Gastrocnemius medialis (tissue), 4 donors: ENCODE measurements at regions not wholly inside any gene's neighbourhood (a gene's known extent, or its start where the extent isn't known, plus 50 kb on each side); places are given as distances from the start of the nearest gene placed in this dataset.

ENCODE experiments used
- ATAC-seq, 2 donors: fragments of 150-250 bp; one replicate each; pipeline ENCODE4 v1.9.1; 2016
- DNase-seq, 2 donors: peaks; one replicate each; pipeline ENCODE4 v3.0.0-alpha.2; 2019
- H3K27ac ChIP-seq, 4 donors: fragments of 200-600 bp; sonication (generic); 1 replicate in 1 of 4; 2 replicates in 3 of 4; pipeline ENCODE4 v1.5.1; 2016 to 2018; ENCODE audit warnings: mild to moderate bottlenecking in 2 of 4, moderate library complexity in 1 of 4
- H3K27me3 ChIP-seq, 3 donors: fragments of 200-600 bp; sonication (generic) in 2 of 3; 1 replicate in 1 of 3; 2 replicates in 2 of 3; pipeline versions ENCODE4 v1.5.1 to v1.6.0; 2016 to 2019; ENCODE audit warnings: mild to moderate bottlenecking in 1 of 3, moderate library complexity in 1 of 3
- H3K36me3 ChIP-seq, 2 donors: fragments of 200-600 bp; sonication (generic) in 1 of 2; one replicate each; pipeline ENCODE4 v1.5.1; 2017 to 2018
- H3K4me1 ChIP-seq, 2 donors: fragments of 200-600 bp; sonication (generic) in 1 of 2; one replicate each; pipeline ENCODE4 v1.5.1; 2016 to 2017; ENCODE audit warnings: mild to moderate bottlenecking in 2 of 2
- H3K4me3 ChIP-seq, 4 donors: fragments of 200-600 bp; sonication (generic) in 3 of 4; 1 replicate in 1 of 4; 2 replicates in 3 of 4; pipeline ENCODE4 v1.5.1; 2016 to 2019; ENCODE audit warnings: mild to moderate bottlenecking in 2 of 4
- H3K9me3 ChIP-seq, 3 donors: fragments of 200-600 bp; sonication (generic) in 2 of 3; 1 replicate in 1 of 3; 2 replicates in 2 of 3; pipeline ENCODE4 v1.5.1; 2016 to 2019
- POLR2A ChIP-seq, 2 donors: fragments of 450-650 bp; IDR thresholded peaks; one replicate each; pipeline ENCODE4 v1.6.1; 2017; ENCODE audit warnings: antibody characterized with exemption in 2 of 2, mild to moderate bottlenecking in 2 of 2, moderate library complexity in 2 of 2
- in situ Hi-C, 4 donors: fragments of 200-750 bp; cut with MboI; loops; one replicate each; pipeline versions ENCODE4 v1.15.0 to v1.8.0; 2017; ENCODE audit warnings: low sequenced_read_pairs in 4 of 4
- intact Hi-C: fragments of 100-400 bp; cut with DNase I; formaldehyde crosslinking; loops from one replicate; pipeline ENCODE4 v1.15.1; 2023; ENCODE audit warnings: low total_unique reads
- TF ChIP-seq, protein P1 (sequence below), 5 experiments: fragments of 450-650 bp in 3 of 5; fragments of 200-600 bp in 2 of 5; sonication (generic) in 2 of 5; IDR thresholded peaks in 4 of 5; conservative IDR thresholded peaks in 1 of 5; 1 replicate in 4 of 5; 2 replicates in 1 of 5; pipeline ENCODE4 v1.5.1; 2016 to 2019; ENCODE audit warnings: antibody characterized with exemption in 5 of 5, mild to moderate bottlenecking in 3 of 5, moderate library complexity in 3 of 5

DNA sequence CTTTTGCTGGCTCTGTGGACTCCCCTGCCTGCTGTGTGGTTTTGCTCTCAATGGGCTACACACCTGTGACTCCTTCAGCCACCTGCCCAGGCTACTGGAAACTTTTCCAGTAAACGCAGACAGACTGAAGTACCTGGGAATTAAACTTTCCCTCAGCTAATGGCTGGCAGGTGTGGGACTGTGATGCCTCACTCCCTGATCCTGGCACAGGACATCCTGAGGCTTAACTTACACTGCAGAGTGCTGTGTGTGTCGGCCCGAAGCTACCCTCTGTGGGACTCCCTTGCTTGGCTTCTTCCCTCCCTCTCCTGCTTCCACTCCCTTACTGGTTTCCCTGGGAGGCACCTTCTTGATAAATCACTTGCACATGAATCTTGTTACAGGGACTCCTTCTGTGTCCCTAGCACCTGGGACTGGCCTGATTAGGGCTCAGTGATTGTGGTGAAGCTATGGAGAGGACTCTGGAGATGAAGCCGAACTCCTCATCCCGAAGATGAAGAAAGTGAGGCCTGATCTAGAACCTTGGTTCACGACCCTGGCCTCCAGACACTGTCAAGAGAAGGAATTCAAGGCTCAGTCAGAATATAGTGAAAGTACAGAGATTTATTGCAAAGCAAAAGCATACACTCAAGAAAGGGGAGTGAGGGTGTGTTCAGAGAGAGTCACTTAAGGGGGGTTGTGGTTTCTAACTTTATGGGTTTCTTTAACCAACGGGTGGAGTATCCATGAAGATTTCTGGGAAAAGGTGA is 113.4 kb upstream of the ALDH1B1 start:
- Histone ChIP-seq H3K9me3 (no peaks in the 10 kb centered on the region), H3K27ac (no peak overlapping the region), H3K4me1 (no peaks in the 10 kb centered on the region), H3K4me3 (no peak overlapping the region), H3K27me3 (no peaks in the 10 kb centered on the region), H3K36me3 (no peaks in the 10 kb centered on the region)
- intact Hi-C loops (no loop called here), in situ Hi-C loops (loop anchor here in 1 of 4 donors (10.0 kb wide), 1 partner anchor 64 kb away; no protein-coding TSS in a partner anchor)
- ATAC-seq (no peak), DNase-seq (no peak)
- no peak for TF ChIP-seq POLR2A (IDR thresholded peaks at IDR 0.05)
- TF ChIP-seq, protein P1, sequence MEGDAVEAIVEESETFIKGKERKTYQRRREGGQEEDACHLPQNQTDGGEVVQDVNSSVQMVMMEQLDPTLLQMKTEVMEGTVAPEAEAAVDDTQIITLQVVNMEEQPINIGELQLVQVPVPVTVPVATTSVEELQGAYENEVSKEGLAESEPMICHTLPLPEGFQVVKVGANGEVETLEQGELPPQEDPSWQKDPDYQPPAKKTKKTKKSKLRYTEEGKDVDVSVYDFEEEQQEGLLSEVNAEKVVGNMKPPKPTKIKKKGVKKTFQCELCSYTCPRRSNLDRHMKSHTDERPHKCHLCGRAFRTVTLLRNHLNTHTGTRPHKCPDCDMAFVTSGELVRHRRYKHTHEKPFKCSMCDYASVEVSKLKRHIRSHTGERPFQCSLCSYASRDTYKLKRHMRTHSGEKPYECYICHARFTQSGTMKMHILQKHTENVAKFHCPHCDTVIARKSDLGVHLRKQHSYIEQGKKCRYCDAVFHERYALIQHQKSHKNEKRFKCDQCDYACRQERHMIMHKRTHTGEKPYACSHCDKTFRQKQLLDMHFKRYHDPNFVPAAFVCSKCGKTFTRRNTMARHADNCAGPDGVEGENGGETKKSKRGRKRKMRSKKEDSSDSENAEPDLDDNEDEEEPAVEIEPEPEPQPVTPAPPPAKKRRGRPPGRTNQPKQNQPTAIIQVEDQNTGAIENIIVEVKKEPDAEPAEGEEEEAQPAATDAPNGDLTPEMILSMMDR (IDR thresholded peaks at IDR 0.05 in 4 of 5, conservative IDR thresholded peaks at IDR 0.05 in 1 of 5): no peak

DNA sequence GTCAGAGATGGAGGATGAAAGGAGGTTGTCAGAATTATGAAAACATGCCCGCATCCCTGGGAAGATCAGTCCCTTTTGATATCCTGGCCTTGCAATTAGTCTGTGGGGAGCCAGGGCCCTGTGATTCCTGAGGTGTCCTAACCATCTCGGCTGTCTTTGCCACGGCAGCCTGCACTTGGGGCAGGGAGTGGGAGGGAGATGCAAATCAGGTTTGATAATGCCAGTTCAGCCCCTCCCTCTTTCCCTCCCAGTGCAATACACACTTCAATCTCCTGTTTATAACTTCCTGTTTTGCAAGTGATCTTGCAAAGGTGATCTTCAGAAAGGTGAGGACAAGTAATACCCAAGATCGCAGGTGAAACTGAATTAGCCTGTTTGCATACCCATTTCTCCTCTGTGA is 114.0 kb upstream of the ALDH1B1 start:
- no peak overlapping the region for H3K27ac ChIP-seq
- DNase-seq: no peak
- intact Hi-C loops (no loop called here), in situ Hi-C loops (loop anchor here in 1 of 4 donors (10.0 kb wide), 1 partner anchor 64 kb away; no protein-coding TSS in a partner anchor)
- H3K27me3 ChIP-seq: no peaks in the 10 kb centered on the region
- H3K9me3 ChIP-seq: no peaks in the 10 kb centered on the region
- TF ChIP-seq, protein P1 (IDR thresholded peaks at IDR 0.05 in 4 of 5, conservative IDR thresholded peaks at IDR 0.05 in 1 of 5): no peak
- no peak for TF ChIP-seq POLR2A (IDR thresholded peaks at IDR 0.05)
- H3K4me1 ChIP-seq: no peaks in the 10 kb centered on the region
- H3K4me3 ChIP-seq: no peak overlapping the region
- no peaks in the 10 kb centered on the region for H3K36me3 ChIP-seq
- ATAC-seq: no peak

DNA sequence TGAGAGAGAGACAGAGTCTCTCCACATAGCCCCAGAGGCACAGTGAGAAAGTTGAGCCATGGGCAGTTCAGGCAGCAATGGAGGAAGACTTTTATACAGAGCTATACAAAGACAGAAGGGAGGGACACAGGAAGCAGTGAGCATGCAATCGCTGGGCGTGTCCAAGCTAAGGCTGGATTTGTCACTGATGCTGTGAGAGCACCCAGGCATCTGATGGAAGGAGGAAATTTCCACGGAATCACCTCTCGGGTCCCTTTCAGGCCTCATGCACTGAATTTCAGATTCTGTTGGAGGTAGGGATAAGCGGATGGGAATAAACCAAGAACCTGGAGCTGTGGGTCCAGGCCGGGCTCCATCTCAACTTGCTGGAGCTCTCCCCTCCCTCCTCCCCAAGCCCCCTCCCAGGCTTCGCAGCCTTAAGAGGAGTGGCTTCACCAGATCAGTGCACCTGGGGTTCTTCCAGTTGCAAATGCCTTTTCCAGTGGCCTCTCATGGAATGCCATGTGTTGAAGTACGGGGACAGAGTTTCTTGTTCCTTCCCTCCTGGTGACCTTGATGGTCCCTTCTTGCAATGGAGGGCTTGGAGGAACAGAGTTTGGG is 114.8 kb upstream of the ALDH1B1 start:
- ATAC-seq (no peak), DNase-seq (no peak)
- Histone ChIP-seq H3K36me3 (no peaks in the 10 kb centered on the region), H3K4me1 (no peaks in the 10 kb centered on the region), H3K27me3 (no peaks in the 10 kb centered on the region), H3K9me3 (no peaks in the 10 kb centered on the region), H3K27ac (no peak overlapping the region), H3K4me3 (no peak overlapping the region)
- in situ Hi-C loops (loop anchor here in 1 of 4 donors (10.0 kb wide), 1 partner anchor 63 kb away; no protein-coding TSS in a partner anchor), intact Hi-C loops (no loop called here)
- TF ChIP-seq POLR2A (IDR thresholded peaks at IDR 0.05): no peak
- TF ChIP-seq, protein P1 (IDR thresholded peaks at IDR 0.05 in 4 of 5, conservative IDR thresholded peaks at IDR 0.05 in 1 of 5): no peak

DNA sequence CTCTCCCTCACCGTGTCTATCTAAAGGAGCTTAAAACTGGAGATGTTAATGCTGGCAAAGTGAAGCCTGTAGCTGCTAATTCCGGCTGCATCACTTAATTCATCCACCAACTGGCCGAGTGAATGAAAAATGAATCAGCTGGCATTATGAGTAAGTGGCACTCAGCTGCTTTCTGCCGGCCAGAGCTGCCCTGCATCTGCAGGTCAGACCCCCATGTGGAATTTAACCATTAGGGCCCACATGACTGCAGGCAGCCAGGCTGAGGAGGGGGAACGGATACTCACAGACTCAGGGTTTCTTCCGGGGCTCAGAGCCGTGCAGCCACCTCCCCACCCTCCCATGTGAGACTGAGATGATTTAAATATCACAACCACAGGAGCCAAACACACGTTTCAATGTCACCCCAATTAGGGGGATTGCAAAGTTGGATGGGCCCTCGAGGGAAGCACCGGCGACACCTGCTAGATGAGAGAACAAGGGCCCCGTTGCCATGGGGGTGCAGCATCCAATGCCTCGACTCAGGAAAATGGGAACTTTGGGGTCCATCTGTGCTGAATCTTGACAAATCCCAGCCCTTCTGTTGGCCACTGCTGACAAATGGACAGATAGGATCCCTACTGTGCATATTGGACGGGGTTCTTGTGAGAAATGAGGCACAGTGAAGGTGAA is 115.6 kb upstream of the ALDH1B1 start:
- no peak for DNase-seq

More for the DNA sequence above, 115.6 kb upstream of the ALDH1B1 start:
- TF ChIP-seq, protein P1 (IDR thresholded peaks at IDR 0.05 in 4 of 5, conservative IDR thresholded peaks at IDR 0.05 in 1 of 5): no peak
- no peak for TF ChIP-seq POLR2A (IDR thresholded peaks at IDR 0.05)
- Histone ChIP-seq H3K9me3 (no peaks in the 10 kb centered on the region), H3K4me1 (no peaks in the 10 kb centered on the region), H3K36me3 (no peaks in the 10 kb centered on the region), H3K27ac (no peak overlapping the region), H3K27me3 (no peaks in the 10 kb centered on the region), H3K4me3 (no peak overlapping the region)
- ATAC-seq: no peak
- in situ Hi-C loops (loop anchor here in 1 of 4 donors (10.0 kb wide), 1 partner anchor 62 kb away; no protein-coding TSS in a partner anchor), intact Hi-C loops (no loop called here)
